ENCODE measurements at regions not wholly inside any gene's neighbourhood (a gene's known extent, or its start where the extent isn't known, plus 50 kb on each side); places are given as distances from the start of the nearest gene placed in this dataset.

GRCh38 chr3:88267847-88268246 is 118.1 kb downstream of the C3orf38 start:
- no peak overlapping the region for H3K4me3 ChIP-seq (ENCODE audit: low read depth, low read length)
- TF ChIP-seq CTCF (IDR thresholded peaks at IDR 0.05; ENCODE audit: insufficient read depth, low read length, missing control alignments) = no peak
- CTCF ChIA-PET = no interaction called here
- no peak for DNase-seq (ENCODE audit: low read depth, low spot score)
- POLR2A ChIA-PET = no interaction called here

GRCh38 chr3:88280326-88280725 is 130.6 kb downstream of the C3orf38 start:
- DNase-seq (ENCODE audit: low read depth, low spot score) = no peak
- CTCF ChIA-PET = no interaction called here

GRCh38 chr3:88282528-88283241 is 132.9 kb downstream of the C3orf38 start:
- ChIA-PET POLR2A (no interaction called here), CTCF (no interaction called here)
- no peak overlapping the region for H3K4me3 ChIP-seq (ENCODE audit: low read depth, low read length)
- no peak for TF ChIP-seq CTCF (IDR thresholded peaks at IDR 0.05; ENCODE audit: insufficient read depth, low read length, missing control alignments)
- no peak for DNase-seq (ENCODE audit: low read depth, low spot score)

More at GRCh38 chr3:88280326-88280725, 130.6 kb downstream of the C3orf38 start:
- no peak overlapping the region for H3K4me3 ChIP-seq (ENCODE audit: low read depth, low read length)
- TF ChIP-seq CTCF (IDR thresholded peaks at IDR 0.05; ENCODE audit: insufficient read depth, low read length, missing control alignments) = no peak
- POLR2A ChIA-PET = no interaction called here

GRCh38 chr3:88283242-88283592 is 133.5 kb downstream of the C3orf38 start:
- TF ChIP-seq CTCF (IDR thresholded peaks at IDR 0.05; ENCODE audit: insufficient read depth, low read length, missing control alignments) = no peak
- DNase-seq (ENCODE audit: low read depth, low spot score) = no peak
- ChIA-PET POLR2A (no interaction called here), CTCF (no interaction called here)
- H3K4me3 ChIP-seq (ENCODE audit: low read depth, low read length) = no peak overlapping the region

GRCh38 chr3:88291486-88291885 is 141.7 kb downstream of the C3orf38 start:
- no peak for TF ChIP-seq CTCF (IDR thresholded peaks at IDR 0.05; ENCODE audit: insufficient read depth, low read length, missing control alignments)
- ChIA-PET POLR2A (no interaction called here), CTCF (no interaction called here)
- no peak for DNase-seq (ENCODE audit: low read depth, low spot score)
- no peak overlapping the region for H3K4me3 ChIP-seq (ENCODE audit: low read depth, low read length)

GRCh38 chr3:88298189-88298588 is 148.4 kb downstream of the C3orf38 start:
- no peak overlapping the region for H3K4me3 ChIP-seq (ENCODE audit: low read depth, low read length)
- ChIA-PET CTCF (no interaction called here), POLR2A (no interaction called here)
- TF ChIP-seq CTCF (IDR thresholded peaks at IDR 0.05; ENCODE audit: insufficient read depth, low read length, missing control alignments) = no peak
- DNase-seq (ENCODE audit: low read depth, low spot score) = no peak
